ENCODE measurements at regions not wholly inside any gene's neighbourhood (a gene's known extent, or its start where the extent isn't known, plus 50 kb on each side); places are given as distances from the start of the nearest gene placed in this dataset.
"Not testable (repeated sequence)": the region's sequence is repeated elsewhere in the genome, so short reads cannot be mapped to it uniquely, and the experiment has no call there.

DNA sequence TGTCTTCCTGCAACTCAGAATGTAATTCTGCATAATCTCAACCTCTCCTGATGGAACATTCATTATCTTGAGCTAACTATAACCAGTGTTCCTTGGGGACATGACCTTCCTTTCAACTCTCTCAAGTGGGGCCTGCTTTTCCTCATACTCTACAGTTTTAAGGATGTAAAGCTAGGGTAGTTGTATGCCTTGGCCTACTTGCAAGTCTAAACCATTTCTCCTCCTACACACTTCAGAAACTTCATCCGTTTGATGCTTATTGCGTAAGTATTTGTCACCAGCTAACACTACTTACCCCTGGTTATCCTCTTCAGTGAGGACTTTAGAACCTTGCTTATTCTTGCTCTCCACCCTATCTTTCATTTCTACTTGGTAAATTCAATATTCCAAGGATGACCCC is 548.9 kb downstream of the HINT1 start:
- no peaks in the 10 kb centered on the region for H3K27me3 Mint-ChIP-seq
- no peaks in the 10 kb centered on the region for H3K4me1 Mint-ChIP-seq (ENCODE audit: low read depth)
- ATAC-seq = no peak
- H3K36me3 Mint-ChIP-seq (ENCODE audit: low read depth) = no peaks in the 10 kb centered on the region
- intact Hi-C loops (cut with micrococcal nuclease) = no loop called here
- no peak for DNase-seq
- peaks cover 5% of the 10 kb centered on the region for H3K9me3 Mint-ChIP-seq
- H3K27ac Mint-ChIP-seq = no peak overlapping the region
- no peak overlapping the region for H3K4me3 Mint-ChIP-seq
- ChIA-PET POLR2A (no interaction called here), CTCF (no interaction called here)
- TF ChIP-seq, protein P1, sequence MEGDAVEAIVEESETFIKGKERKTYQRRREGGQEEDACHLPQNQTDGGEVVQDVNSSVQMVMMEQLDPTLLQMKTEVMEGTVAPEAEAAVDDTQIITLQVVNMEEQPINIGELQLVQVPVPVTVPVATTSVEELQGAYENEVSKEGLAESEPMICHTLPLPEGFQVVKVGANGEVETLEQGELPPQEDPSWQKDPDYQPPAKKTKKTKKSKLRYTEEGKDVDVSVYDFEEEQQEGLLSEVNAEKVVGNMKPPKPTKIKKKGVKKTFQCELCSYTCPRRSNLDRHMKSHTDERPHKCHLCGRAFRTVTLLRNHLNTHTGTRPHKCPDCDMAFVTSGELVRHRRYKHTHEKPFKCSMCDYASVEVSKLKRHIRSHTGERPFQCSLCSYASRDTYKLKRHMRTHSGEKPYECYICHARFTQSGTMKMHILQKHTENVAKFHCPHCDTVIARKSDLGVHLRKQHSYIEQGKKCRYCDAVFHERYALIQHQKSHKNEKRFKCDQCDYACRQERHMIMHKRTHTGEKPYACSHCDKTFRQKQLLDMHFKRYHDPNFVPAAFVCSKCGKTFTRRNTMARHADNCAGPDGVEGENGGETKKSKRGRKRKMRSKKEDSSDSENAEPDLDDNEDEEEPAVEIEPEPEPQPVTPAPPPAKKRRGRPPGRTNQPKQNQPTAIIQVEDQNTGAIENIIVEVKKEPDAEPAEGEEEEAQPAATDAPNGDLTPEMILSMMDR (IDR thresholded peaks at IDR 0.05) = no peak

DNA sequence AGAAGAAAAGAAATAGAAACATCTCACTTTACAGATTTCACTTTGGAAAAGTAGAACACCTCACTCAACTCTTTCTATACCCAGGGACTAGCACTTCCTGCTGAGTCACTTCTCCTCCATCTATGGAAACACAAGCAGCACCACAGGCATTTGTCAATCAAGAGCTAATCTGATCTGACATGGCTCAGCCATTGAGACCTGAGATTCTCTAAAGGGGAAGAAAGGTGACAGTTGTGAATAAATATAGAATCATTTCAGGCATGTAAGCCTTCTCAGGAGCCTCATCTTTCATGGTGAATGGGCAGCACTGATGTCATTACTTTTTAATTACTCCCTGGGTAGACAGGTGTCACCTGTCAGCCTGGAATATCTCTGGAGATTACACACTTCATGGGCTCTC is 559.8 kb downstream of the HINT1 start:
- ATAC-seq (no peak), DNase-seq (no peak)
- ChIA-PET POLR2A (no interaction called here), CTCF (no interaction called here)
- Mint-ChIP-seq H3K4me1 (ENCODE audit: low read depth) (no peaks in the 10 kb centered on the region), H3K9me3 (peaks cover 3% of the 10 kb centered on the region), H3K27me3 (peaks cover 5% of the 10 kb centered on the region), H3K27ac (no peak overlapping the region), H3K36me3 (ENCODE audit: low read depth) (no peaks in the 10 kb centered on the region), H3K4me3 (no peak overlapping the region)
- TF ChIP-seq, protein P1 (IDR thresholded peaks at IDR 0.05) = no peak
- intact Hi-C loops (cut with micrococcal nuclease) = no loop called here

DNA sequence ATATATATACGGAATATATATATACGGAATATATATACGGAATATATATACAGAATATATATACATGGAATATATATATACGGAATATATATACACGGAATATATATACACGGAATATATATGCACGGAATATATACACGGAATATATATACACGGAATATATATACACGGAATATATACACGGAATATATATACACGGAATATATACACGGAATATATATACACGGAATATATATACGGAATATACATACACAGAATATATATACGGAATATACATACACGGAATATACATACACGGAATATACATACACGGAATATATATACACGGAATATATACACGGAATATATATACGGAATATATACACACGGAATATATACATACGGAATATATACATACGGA is 568.4 kb downstream of the HINT1 start:
- POLR2A ChIA-PET = not testable (repeated sequence)

DNA sequence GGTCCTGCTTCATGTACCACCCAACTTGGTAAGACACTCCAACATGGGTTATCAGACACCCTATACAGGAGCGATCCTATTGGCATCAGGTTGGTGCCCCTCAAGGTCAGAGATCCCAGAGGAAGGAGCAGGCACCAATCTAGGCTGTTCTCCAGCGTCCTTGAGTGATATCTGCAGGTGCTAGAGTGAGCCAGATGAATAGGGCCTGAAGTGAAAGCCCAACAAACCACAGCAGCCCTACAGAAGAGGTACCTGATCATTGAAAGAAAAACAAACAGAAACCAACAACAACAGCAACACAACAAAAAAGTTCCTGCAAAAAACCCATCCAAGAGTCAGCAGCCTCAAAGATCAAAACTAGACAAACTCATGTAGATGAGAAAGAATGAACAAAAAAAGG is 584.8 kb downstream of the HINT1 start:
- Mint-ChIP-seq H3K4me3 (no peak overlapping the region), H3K9me3 (no peaks in the 10 kb centered on the region), H3K27ac (no peak overlapping the region), H3K4me1 (ENCODE audit: low read depth) (no peaks in the 10 kb centered on the region), H3K27me3 (no peaks in the 10 kb centered on the region), H3K36me3 (ENCODE audit: low read depth) (no peaks in the 10 kb centered on the region)
- DNase-seq (no peak), ATAC-seq (no peak)
- intact Hi-C loops (cut with micrococcal nuclease) = no loop called here
- POLR2A ChIA-PET = no interaction called here
- CTCF ChIA-PET = no interaction called here
- TF ChIP-seq, protein P1 (IDR thresholded peaks at IDR 0.05) = no peak

More for the DNA sequence above, 568.4 kb downstream of the HINT1 start:
- DNase-seq; H3K36me3 Mint-ChIP-seq (ENCODE audit: low read depth); H3K4me3 Mint-ChIP-seq; H3K4me1 Mint-ChIP-seq (ENCODE audit: low read depth); CTCF ChIA-PET; H3K9me3 Mint-ChIP-seq; ATAC-seq; H3K27me3 Mint-ChIP-seq; intact Hi-C loops (cut with micrococcal nuclease); H3K27ac Mint-ChIP-seq: not testable (repeated sequence)

DNA sequence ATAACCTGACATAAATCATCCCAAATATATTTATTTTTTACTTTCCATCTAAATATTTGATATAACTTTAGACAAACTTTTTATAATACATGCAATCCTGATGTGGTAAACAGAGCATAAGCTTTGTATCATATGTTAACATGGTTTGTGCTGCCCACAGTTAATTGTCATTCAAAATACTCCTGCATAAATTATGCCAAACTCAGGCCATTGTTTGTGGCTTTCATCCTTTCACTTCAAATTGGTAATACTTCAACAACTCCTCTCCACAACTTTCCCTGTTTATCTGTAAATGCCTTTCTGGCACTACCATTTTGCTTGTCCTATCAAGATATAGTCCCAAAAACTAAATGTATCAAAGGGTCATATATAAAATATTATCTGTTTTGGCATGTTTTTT is 586.7 kb downstream of the HINT1 start:
- DNase-seq = no peak
- ATAC-seq = no peak
- H3K27ac Mint-ChIP-seq = no peak overlapping the region
- no peaks in the 10 kb centered on the region for H3K9me3 Mint-ChIP-seq
- no peaks in the 10 kb centered on the region for H3K4me1 Mint-ChIP-seq (ENCODE audit: low read depth)
- ChIA-PET POLR2A (no interaction called here), CTCF (no interaction called here)
- no peaks in the 10 kb centered on the region for H3K36me3 Mint-ChIP-seq (ENCODE audit: low read depth)
- H3K4me3 Mint-ChIP-seq = no peak overlapping the region
- TF ChIP-seq, protein P1 (IDR thresholded peaks at IDR 0.05) = no peak
- intact Hi-C loops (cut with micrococcal nuclease) = no loop called here
- no peaks in the 10 kb centered on the region for H3K27me3 Mint-ChIP-seq

DNA sequence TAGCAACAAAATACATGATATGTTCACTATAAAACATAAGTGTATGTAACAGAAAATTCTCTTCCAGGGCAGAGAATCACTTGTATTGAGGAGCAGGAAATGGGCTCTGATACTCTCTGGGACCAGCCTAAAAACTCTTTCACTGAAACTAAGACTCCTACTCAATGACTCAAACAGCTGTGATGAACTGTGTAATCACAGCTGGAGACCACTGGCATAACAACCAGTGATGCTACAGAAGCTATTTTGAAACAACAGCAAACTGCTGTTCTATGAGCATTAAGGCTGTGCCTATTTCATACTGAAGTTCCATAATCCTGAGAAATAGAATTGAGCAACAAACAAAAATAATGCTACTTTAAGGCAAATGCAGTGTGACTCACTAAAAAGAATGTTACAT is 594.0 kb downstream of the HINT1 start:
- Mint-ChIP-seq H3K27ac (no peak overlapping the region), H3K4me1 (ENCODE audit: low read depth) (no peaks in the 10 kb centered on the region), H3K9me3 (peaks cover 1% of the 10 kb centered on the region), H3K27me3 (no peaks in the 10 kb centered on the region), H3K4me3 (no peak overlapping the region), H3K36me3 (ENCODE audit: low read depth) (no peaks in the 10 kb centered on the region)
- TF ChIP-seq, protein P1 (IDR thresholded peaks at IDR 0.05) = no peak
- no peak for DNase-seq
- intact Hi-C loops (cut with micrococcal nuclease) = no loop called here
- POLR2A ChIA-PET = no interaction called here
- ATAC-seq = no peak
- CTCF ChIA-PET = no interaction called here

Data from activated CD8-positive, alpha-beta T cell treated with anti-CD3 and anti-CD28 coated beads for 36 hours (primary cell).